Vagina (tissue), 2 donors: ENCODE measurements at regions not wholly inside any gene's neighbourhood (a gene's known extent, or its start where the extent isn't known, plus 50 kb on each side); places are given as distances from the start of the nearest gene placed in this dataset.

ENCODE experiments used
- POLR2A ChIP-seq, 2 donors: fragments of 450-650 bp; IDR thresholded peaks; one replicate each; pipeline ENCODE4 v1.6.1; 2017; ENCODE audit warnings: antibody characterized with exemption in 2 of 2, mild to moderate bottlenecking in 2 of 2, moderate library complexity in 2 of 2
- POLR2AphosphoS5 ChIP-seq, 2 donors: sonication (generic); formaldehyde crosslinking; IDR thresholded peaks; one replicate each; pipeline ENCODE4 v1.9.0; 2017; ENCODE audit warnings: antibody characterized with exemption in 2 of 2, mild to moderate bottlenecking in 2 of 2, low read depth in 1 of 2; ENCODE audit not compliant: insufficient read depth in 1 of 2
- TF ChIP-seq, protein P1 (sequence below), 3 experiments: fragments of 450-650 bp in 2 of 3; fragments of 200-600 bp in 1 of 3; sonication (generic) in 1 of 3; IDR thresholded peaks; one replicate each; pipeline ENCODE4 v1.5.1; 2017 to 2019; ENCODE audit warnings: antibody characterized with exemption in 3 of 3, mild to moderate bottlenecking in 2 of 3, moderate library complexity in 2 of 3

DNA sequence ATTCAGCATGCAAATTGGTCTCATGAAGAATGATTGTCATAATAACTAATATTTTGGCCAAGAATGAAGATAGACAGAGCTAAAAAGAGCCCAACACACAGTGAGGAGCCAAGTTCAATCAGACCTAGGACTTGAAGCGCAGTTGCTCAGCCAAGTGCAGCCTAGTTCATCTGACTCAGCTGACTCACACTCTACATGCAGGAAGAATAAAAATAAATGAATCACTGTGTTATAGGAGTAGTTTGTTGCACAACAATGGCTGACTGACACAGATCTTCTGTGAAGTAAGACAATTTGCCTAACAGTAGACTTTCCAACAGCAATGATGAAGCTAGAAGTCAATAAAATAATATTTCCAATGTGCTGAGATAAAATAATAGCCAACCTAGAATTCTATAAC, 261.5 kb downstream of the CEMIP2 start:
- TF ChIP-seq, protein P1, sequence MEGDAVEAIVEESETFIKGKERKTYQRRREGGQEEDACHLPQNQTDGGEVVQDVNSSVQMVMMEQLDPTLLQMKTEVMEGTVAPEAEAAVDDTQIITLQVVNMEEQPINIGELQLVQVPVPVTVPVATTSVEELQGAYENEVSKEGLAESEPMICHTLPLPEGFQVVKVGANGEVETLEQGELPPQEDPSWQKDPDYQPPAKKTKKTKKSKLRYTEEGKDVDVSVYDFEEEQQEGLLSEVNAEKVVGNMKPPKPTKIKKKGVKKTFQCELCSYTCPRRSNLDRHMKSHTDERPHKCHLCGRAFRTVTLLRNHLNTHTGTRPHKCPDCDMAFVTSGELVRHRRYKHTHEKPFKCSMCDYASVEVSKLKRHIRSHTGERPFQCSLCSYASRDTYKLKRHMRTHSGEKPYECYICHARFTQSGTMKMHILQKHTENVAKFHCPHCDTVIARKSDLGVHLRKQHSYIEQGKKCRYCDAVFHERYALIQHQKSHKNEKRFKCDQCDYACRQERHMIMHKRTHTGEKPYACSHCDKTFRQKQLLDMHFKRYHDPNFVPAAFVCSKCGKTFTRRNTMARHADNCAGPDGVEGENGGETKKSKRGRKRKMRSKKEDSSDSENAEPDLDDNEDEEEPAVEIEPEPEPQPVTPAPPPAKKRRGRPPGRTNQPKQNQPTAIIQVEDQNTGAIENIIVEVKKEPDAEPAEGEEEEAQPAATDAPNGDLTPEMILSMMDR (IDR thresholded peaks at IDR 0.05): no peak
- TF ChIP-seq POLR2A (IDR thresholded peaks at IDR 0.05): no peak
- TF ChIP-seq POLR2AphosphoS5 (IDR thresholded peaks at IDR 0.05; ENCODE audit: insufficient read depth in 1 of 2, low read depth in 1 of 2): peak in 1 of 2 donors; percentile 70
